HG02571 (cell line): ENCODE measurements at regions not wholly inside any gene's neighbourhood (a gene's known extent, or its start where the extent isn't known, plus 50 kb on each side); places are given as distances from the start of the nearest gene placed in this dataset.

Source experiments
- ATAC-seq: cut with Tn5 transposase; IDR thresholded peaks from one replicate; pipeline ENCODE4 v1.9.1; 2021; ENCODE audit warnings: mild to moderate bottlenecking, moderate library complexity; ENCODE audit not compliant: unreplicated experiment

DNA sequence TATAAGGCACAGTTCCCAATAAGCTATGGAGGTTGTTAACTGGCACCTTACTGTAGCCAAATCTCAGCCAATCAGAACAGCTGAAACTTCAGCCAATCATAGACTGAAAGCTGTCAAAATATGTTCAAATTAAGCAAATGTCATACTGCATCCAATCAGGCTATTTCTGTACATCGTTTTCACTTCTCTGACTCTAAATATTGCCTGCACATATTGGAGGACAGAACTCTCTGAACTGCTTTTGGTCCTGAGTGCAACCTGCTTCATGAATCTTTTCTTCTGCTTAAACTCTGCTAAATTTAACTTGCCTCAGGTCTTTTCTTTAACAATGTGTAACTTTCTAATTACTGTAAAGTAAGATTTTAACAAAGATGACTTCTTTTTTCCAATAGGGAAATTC is 1198.9 kb upstream of the PCDH7 start:
- ATAC-seq, result no peak

DNA sequence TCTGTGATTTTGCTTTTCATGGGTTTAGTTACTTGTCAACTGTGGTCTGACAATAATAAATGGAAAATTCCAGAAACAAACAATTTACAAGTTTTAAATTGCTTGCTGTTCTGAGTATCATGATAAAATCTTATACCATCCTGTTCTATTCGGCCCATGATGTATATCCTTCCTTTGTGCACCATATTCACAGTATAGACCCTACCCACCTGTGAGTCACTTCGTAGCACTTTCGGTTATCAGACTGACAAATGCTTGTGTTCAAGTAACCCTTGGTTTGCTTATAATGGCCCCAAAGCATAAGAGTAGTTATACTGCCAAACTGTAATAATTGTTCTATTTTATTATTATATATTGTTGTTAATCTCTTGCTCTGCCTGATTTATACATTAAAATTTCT is 1183.4 kb upstream of the PCDH7 start:
- ATAC-seq, result no peak

DNA sequence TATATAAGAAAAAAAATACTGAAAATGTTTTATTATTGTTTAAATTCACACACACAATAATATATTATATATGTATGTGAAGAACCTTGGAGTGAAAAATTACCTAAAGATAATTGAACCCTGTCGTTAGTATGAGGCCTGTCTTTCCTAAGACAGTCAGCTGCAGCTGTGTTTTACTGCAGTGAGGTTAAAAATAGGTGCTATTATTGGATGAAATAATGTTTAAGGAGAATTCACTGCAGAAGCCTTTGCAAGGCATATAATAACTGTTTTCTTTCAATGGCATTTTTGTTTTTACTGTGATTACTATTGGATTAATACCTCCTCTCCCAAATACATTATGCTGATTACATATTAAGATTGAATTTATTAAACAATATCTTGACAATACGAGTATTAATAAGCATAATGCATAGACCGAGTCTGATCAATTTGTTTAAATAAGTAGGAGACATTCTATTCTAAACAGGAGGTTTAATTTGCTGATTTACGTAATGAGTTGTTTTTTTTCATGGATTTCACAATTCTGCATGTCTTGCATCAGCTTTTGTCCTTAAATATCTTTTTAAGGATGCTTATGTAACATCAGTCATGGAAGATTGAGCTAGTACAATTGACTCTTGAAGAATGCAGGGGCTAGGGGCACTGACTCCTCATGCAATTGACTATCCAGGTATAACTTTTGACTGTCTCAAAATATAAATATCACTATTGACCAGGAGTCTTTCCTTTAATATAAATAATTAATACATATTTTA is 1181.1 kb upstream of the PCDH7 start:
- ATAC-seq, result no peak

DNA sequence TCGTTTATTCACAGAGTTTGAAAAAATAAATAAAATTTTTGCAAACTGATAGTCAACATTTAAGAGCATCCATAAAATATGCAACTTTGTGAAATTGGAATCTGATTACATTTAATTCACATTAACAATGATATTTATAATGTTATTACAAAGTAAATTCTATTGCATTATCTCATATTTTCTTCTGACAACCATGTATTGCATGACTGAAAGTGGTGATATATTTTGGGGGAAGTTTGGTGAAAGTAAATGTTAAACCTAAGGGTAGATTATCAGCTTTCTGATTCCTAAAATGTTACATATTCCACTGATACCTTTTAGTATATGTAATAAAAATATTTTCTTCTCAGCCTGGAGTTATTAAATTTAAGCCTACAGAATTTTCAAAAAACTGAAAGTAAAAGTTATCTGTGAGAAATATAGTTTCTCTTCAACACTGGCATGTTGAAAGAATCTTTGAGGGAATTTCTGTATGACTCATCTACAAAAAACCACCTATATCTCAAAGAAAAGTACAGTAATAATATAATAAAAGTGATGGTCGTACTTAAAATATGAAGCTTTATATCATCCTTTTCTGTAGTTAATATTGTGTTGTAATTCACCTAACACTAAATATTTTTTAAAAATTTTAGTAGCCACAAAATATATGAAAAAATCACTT is 1179.6 kb upstream of the PCDH7 start:
- no peak for ATAC-seq

DNA sequence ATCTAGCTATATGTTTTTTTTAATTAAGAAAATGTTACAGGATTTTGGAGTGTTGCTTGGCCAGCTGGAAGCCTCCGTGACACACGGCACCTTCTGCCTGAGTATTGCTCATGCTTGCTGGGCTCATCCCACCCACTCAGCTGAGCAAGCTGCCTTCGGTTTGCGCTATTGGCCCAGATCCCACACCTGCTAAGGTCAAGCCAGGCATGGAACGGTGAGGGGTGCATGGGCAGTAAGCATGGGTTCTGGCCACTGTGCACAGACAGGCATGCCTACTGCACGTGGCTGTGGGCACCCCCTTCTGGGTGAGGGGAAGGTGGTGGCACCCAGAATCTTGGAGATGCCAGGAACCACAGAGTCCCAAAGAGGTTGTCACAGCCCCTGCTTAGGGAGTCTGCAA is 1178.4 kb upstream of the PCDH7 start:
- ATAC-seq, result no peak

DNA sequence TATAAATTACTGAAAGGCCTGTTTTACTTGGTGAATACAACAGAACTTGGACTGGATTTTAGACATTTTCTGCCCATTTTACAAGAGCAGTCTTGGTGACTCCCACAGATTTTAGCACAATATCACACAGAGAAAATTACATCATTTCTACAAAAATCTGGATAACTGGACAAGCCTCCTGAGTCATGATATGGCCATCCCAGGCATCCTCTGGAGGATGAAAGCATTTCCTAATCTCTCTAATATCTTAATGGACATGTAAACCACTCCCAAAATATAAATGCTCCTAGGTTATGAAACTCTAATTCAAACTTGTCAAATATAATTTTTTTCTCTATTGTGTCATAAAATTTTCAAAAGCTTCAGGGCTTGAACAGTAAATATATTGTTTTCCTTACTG is 1170.8 kb upstream of the PCDH7 start:
- no peak for ATAC-seq

DNA sequence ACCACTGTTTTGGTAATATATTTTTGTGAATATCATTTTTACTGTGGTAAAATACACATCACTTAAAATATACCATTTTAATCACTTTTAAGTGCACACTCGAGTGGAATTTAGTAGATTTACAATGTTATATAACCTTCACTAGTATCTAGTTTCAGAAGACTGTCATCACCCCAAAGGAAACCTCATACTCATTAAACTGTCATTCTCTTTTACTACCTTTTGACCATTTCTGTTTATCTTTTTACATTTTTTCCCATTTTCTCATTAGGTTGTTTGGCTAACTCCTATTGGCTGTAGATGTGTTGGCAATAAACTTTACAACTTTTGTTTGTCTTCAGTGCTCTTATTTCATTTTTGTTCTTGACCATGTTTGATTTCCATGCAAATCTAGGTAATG is 1168.3 kb upstream of the PCDH7 start:
- ATAC-seq, result no peak

DNA sequence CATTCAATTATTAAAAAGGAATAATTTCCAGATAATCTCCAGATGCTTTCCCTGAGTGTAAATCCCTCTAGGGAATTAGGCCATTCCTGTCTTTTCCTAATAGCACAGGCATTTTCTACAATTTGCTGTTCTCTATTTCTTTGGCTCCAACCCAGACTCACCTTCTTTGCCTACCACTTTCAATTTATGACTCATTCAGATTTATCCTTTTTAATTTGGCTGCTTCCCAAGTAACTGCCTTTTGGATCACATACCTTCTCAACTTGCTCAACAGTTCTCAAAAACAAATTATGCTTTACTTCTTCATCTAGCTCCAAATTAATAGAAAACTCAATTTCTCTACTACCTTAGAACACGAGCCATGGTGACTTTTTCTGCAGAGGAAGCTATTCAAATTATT is 1166.3 kb upstream of the PCDH7 start:
- ATAC-seq, result no peak

DNA sequence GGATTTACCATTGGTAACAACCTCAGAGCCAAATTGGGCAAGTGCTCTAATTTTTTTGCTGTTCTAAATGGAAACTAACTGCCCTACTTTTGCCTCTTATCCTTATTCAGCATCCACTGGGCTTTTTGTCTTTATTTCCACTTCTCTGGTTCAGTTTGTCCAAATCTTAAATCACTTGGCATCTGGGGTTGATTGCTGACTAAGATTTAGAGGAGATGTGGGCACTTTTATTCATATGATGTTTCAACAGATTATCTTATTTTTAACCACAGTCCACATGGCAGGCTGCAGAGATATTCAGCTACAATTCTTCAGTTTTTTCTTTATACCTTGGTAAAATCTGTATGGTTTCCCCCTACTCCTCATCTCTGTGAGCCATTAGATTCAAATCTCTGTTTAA is 1161.4 kb upstream of the PCDH7 start:
- ATAC-seq, result no peak

DNA sequence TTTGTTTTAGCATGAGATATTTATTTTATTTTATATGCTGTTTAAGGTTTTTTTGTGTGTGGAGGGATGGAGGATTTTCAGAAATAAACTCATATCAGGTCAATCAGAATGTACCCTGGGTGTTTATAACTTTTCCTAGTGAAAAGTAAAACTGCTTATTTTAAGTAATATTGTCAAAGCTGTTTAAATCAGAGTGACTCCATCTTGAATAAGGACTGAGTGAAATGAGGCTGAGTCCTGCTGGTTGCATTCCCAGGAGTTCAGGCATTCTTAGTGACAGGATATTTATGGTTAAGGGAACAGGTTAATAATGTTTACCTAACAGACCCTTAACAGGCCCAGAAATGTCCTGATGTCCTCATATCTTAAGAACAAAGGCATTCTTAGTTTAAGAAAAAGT is 1160.9 kb upstream of the PCDH7 start:
- no peak for ATAC-seq

DNA sequence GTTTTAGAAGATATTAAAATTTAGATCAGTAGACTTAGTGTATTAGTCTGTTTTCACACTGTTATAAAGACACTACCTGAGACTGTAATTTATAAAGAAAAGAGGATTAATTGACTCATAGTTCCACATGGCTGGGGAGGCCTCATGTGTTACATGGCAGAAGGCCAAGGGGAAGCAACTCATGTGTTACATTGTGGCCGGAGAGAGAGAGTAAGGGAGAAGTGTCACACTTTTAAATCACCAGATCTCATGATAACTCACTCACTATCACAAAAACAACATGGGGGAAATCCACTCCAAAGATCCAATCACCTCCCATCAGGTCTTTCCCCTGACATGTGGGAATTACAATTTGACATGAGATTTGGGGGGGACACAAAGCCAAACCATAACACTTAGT is 1159.7 kb upstream of the PCDH7 start:
- no peak for ATAC-seq

DNA sequence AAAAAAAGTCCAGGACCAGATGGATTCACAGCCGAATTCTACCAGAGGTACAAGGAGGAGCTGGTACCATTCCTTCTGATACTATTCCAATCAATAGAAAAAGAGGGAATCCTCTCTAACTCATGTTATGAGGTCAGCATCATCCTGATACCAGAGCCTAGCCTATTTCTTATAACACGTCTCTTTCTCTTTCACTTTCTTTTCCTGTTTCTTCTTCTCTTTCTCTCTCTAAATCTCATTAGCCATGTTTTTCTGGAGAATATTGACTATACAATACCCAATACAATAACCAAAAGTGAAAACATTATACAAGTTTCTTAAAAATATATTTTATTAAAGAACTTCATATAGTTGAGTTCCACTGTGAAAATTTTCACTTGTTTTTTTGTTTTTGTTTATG is 1154.9 kb upstream of the PCDH7 start:
- ATAC-seq, result no peak

DNA sequence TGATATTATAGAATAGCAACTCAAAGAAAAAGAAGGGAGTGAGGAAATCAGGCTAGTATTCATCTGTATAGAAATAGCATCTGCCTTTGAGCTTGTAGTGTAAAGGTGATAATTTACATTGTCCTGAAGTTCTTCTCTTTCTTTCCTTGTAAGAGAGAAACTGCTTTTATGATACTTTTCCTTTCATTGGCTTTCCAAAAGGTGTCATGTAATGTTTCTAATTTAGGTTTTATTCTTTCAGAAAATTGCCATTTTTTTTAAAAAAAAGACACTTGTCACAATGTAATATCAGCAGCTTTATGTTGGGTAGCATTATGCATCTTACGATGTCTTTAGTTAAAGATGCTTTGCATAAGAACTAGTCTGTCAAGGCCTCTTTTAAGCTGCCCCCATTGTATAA is 1153.8 kb upstream of the PCDH7 start:
- no peak for ATAC-seq

DNA sequence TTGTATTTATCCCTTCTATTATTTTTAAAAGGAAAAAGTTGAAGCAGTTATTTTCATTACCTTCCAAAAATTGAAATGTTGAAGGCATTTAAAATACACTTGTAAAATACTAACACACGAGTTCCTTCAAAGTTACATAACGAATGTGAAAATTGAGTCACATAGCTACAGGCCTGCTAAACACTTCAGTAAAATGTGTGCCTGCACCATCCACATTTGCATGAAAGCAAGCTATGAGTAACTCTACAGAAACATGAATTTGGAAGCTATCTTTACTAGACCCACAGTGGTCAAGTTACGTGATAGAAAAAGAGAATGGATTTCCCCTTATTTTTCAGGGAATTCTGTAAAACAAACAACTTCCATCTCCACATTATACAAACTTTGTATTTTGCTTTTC is 1148.8 kb upstream of the PCDH7 start:
- ATAC-seq, result no peak

DNA sequence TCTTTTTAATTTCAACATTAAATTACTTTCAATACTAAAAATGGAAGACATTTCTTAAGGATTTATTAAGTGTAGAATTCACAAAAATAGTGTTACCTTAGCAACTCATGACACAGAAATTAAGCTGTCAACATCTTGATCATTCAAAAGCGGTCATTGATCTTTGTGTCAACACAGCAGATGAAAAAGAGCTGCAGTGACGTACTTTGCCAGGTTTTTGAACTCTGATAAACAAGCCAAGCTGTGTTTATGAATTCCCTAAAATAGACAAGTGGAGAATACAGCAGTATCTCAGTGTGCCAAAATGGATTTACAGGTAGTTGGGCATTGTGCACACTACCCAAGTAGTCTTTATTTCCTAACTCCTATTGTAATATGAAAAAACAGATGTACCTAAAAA is 1141.8 kb upstream of the PCDH7 start:
- no peak for ATAC-seq

DNA sequence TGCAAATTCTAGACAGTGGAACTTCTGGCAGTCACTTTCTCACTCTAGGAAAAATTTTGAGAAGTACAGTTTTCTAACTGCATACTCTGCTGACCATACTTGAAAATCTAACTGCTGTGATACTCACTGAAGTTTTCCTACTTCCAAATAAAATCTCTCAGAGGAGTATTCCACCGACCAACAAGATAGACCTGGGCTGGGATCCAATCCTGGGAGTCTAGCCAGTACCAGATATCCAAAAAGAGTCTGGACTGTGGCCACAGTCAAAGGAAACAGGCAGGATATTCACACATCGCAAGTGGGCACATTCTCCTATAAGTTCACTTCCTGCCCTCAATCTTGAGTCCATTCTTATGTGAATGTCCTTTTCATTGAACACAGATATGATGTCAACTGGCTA is 1138.7 kb upstream of the PCDH7 start:
- ATAC-seq, result no peak

DNA sequence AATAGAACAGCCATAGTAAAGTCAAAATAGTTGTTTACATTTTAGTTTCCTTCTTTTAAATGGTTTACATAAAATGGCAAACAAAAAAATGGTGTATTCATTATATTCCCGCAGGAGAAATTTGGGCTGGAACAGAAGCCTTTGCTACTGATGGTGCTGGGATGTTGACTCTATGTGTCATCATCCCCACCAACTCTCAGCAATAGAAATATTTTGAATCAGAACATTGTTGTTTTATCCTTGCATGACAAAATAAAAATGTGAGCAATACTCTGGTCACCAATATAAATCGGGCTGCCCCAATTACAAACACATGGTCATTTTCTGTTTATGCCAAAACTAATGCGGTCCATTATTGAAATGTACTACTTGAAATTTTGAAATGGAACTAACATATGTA is 1131.6 kb upstream of the PCDH7 start:
- no peak for ATAC-seq

DNA sequence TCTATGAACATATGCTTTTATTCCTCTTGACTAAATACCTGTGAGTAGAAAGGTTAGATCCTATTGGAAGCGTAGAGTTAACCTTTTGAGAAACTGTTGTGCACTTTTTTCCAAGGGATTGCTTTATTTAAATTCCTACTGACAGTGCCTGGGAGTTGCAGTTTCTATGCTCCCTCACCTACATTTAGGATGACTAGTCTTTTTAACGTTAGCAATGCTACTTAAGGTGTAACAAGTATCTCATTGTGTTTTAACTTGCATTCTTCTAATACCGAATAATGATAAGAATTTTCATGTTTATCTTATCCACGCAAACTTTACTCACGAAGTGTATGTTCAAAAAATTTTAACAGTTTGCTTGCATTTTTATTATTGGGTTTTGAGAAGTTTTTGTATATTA is 1123.9 kb upstream of the PCDH7 start:
- no peak for ATAC-seq

DNA sequence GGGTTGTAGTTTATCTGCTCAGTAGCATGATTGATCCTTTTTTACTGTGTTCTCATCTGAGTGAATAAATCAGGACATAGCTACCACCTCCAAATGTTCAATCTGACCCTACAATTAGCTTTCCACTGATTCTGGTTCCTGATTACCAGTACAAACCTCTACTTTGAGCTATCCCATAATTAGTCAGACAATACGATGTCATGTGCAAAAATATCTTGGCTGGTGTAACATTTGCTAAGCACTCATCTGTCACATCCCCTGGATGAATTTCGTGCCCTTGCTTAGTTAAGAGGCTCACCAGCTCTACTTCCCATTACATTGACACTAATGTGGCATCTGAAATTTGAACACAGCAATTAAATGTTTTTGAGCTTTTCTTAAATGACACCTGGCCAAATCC is 1101.0 kb upstream of the PCDH7 start:
- no peak for ATAC-seq

DNA sequence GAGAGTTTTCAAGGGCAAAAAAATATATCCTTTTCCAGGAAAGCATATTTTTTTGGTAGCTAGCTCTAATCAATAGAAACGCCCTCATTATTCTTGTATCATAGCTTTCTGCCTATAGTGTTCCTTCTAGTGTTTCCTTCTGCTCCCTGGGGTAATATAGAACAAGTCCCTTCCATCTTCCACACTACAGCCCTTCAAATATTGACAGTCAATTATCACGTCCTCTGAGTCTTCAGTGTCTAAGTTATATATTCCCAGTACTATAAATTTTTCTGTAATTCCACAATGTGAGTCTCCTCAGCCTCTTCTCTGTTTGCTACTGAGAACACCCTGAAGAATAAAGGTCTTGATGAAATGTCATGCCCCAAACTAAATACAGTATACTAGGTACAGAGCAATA is 1088.0 kb upstream of the PCDH7 start:
- ATAC-seq, result no peak

DNA sequence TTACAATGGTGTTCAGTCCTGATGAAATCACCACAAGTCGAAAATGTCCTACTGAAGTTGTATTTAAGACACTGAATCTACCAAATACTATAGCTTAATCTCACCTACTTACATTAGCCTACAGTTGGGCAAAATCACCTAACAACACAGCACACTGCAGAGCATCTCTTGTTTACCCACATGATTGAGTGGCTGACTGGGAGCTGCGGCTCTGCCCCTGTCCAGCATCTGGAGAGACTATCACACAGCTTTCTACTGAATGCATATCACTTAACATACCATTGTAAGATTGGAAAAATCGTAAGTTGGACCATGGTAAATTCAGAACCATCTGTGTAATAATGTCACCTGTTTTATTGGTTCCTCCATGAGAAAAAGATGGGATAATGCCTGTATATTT is 1083.2 kb upstream of the PCDH7 start:
- no peak for ATAC-seq

DNA sequence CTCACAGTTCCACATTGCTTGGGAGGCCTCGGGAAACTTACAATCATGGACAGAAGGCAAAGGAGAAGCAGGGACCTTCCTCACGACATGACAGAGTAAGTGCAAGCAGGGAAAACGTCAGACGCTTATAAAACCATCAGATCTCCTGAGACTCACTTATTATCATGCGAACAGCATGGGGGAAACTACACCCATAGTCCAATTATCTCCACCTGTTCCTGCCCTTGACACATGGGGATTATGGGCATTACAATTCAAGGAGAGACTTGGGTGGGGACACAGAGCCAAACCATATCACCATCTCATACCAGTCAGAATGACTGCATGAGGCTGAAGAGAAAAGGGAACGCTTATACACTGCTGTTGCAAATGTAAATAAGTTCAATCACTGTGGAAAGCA is 1066.9 kb upstream of the PCDH7 start:
- ATAC-seq, result no peak

DNA sequence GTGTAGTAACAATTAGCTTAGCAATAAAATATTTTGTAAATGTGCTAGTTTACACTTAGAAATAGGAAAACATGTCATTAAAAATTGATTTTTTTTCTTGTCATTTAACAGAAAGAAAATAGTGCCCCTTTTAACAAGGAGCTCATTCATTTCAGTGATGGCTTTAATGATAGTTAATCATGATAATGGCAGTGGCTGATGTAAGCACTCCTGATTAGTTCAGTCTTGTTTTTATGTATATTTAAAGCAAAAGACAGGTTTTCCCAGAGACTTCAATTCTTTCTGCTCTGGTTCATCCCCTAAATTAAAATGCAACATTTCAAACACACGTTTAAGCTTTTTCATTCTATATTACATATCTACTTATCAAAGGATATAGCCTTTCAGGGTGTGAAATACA is 1039.5 kb upstream of the PCDH7 start:
- ATAC-seq, result no peak
